CD14-positive monocyte (primary cell): ENCODE measurements at regions not wholly inside any gene's neighbourhood (a gene's known extent, or its start where the extent isn't known, plus 50 kb on each side); places are given as distances from the start of the nearest gene placed in this dataset.

ENCODE experiments used
- DNase-seq, 3 donors: peaks; one replicate each; pipeline ENCODE4 v3.0.0-alpha.2; 2011 to 2022
- H2AFZ ChIP-seq: 2 replicates; pipeline ENCODE4 v1.6.0; 2012; ENCODE audit warnings: mild to moderate bottlenecking, low read depth, low read length, inconsistent platforms; ENCODE audit not compliant: insufficient read depth, poor library complexity, severe bottlenecking
- H3K27ac ChIP-seq, 2 donors: 1 replicate in 1 of 2; 2 replicates in 1 of 2; pipeline ENCODE4 v1.5.1; 2012 to 2013; ENCODE audit warnings: low read length in 2 of 2, control low read depth in 1 of 2, inconsistent platforms in 1 of 2, low read depth in 1 of 2, mild to moderate bottlenecking in 1 of 2
- H3K27me3 ChIP-seq, 2 donors: one replicate each; pipeline versions ENCODE4 v1.6.0 to v1.6.1; 2011 to 2013; ENCODE audit warnings: low read length in 2 of 2; ENCODE audit not compliant: control insufficient read depth in 2 of 2, insufficient read depth in 2 of 2
- H3K36me3 ChIP-seq, 2 donors: replicated peaks in 1 of 2; 1 replicate in 1 of 2; 2 replicates in 1 of 2; pipeline versions ENCODE4 v1.5.1 to v1.6.1; 2012 to 2013; ENCODE audit warnings: low read length in 2 of 2, control low read depth in 1 of 2, inconsistent platforms in 1 of 2, mild to moderate bottlenecking in 1 of 2; ENCODE audit not compliant: insufficient read depth in 2 of 2, control insufficient read depth in 1 of 2
- H3K4me1 ChIP-seq, 2 donors: 1 replicate in 1 of 2; 2 replicates in 1 of 2; pipeline versions ENCODE4 v1.5.1 to v1.6.1; 2012 to 2013; ENCODE audit warnings: low read length in 2 of 2, control low read depth in 1 of 2, inconsistent platforms in 1 of 2, mild to moderate bottlenecking in 1 of 2, moderate library complexity in 1 of 2; ENCODE audit not compliant: insufficient read depth in 2 of 2, control insufficient read depth in 1 of 2
- H3K4me2 ChIP-seq: replicated peaks from 2 replicates; pipeline ENCODE3; 2012; ENCODE audit warnings: low read length, moderate library complexity, mild to moderate bottlenecking; ENCODE audit not compliant: poor library complexity, severe bottlenecking; ENCODE audit errors: extremely low read depth
- H3K4me3 ChIP-seq, 3 experiments: fragments of 200-600 bp in 1 of 3; sonication (generic) in 1 of 3; replicated peaks in 1 of 3; 1 replicate in 2 of 3; 2 replicates in 1 of 3; pipeline ENCODE4 v1.5.1; 2011 to 2013; ENCODE audit warnings: low read length in 3 of 3, mild to moderate bottlenecking in 3 of 3, control low read depth in 2 of 3, low read depth in 2 of 3, inconsistent platforms in 1 of 3, moderate library complexity in 1 of 3
- H3K79me2 ChIP-seq: 2 replicates; pipeline ENCODE4 v1.6.0; 2012; ENCODE audit warnings: mild to moderate bottlenecking, control low read depth, inconsistent platforms, low read length, moderate library complexity; ENCODE audit not compliant: insufficient read depth
- H3K9ac ChIP-seq: 2 replicates; pipeline ENCODE4 v1.6.0; 2017; ENCODE audit warnings: low read length, mild to moderate bottlenecking; ENCODE audit not compliant: insufficient read depth, poor library complexity, severe bottlenecking
- H3K9me3 ChIP-seq, 2 donors: replicated peaks in 1 of 2; 1 replicate in 1 of 2; 2 replicates in 1 of 2; pipeline versions ENCODE4 v1.5.1 to v1.6.1; 2012 to 2013; ENCODE audit warnings: low read length in 2 of 2, control low read depth in 1 of 2; ENCODE audit not compliant: control insufficient read depth in 1 of 2, insufficient read depth in 1 of 2
- H4K20me1 ChIP-seq: 2 replicates; pipeline ENCODE4 v1.6.0; 2012; ENCODE audit warnings: mild to moderate bottlenecking, low read length, control low read depth, moderate library complexity; ENCODE audit not compliant: insufficient read depth
- H3K27ac Mint-ChIP-seq, 7 donors: one replicate each; pipeline ENCODE4 v1.8.0; 2020; ENCODE audit warnings: mild to moderate bottlenecking in 7 of 7, mixed read lengths in 7 of 7, moderate library complexity in 6 of 7, inconsistent platforms in 2 of 7
- H3K27me3 Mint-ChIP-seq, 3 donors: one replicate each; pipeline ENCODE4 v1.8.0; 2021 to 2022; ENCODE audit warnings: low read depth in 3 of 3, mild to moderate bottlenecking in 3 of 3, mixed read lengths in 3 of 3, moderate library complexity in 3 of 3, inconsistent platforms in 1 of 3
- H3K36me3 Mint-ChIP-seq, 2 donors: one replicate each; pipeline ENCODE4 v1.8.0; 2020; ENCODE audit warnings: mixed read lengths in 2 of 2, inconsistent platforms in 1 of 2, mild to moderate bottlenecking in 1 of 2
- H3K4me1 Mint-ChIP-seq: one replicate; pipeline ENCODE4 v1.8.0; 2020; ENCODE audit warnings: mild to moderate bottlenecking, mixed read lengths
- H3K4me3 Mint-ChIP-seq, 2 donors: one replicate each; pipeline ENCODE4 v1.8.0; 2020; ENCODE audit warnings: mild to moderate bottlenecking in 2 of 2, mixed read lengths in 2 of 2, moderate library complexity in 1 of 2
- H3K9me3 Mint-ChIP-seq, 7 donors: one replicate each; pipeline ENCODE4 v1.8.0; 2020 to 2022; ENCODE audit warnings: mixed read lengths in 7 of 7, mild to moderate bottlenecking in 6 of 7, moderate library complexity in 6 of 7, inconsistent platforms in 2 of 7
- WGBS: methylation state at CpG from one replicate; pipeline ENCODE4 v1.1.5; 2013; ENCODE audit warnings: missing lambda C conversion rate; ENCODE audit not compliant: insufficient coverage; 5-methylcytosine and 5-hydroxymethylcytosine counted together
- intact Hi-C, 2 donors: fragments of 100-400 bp; cut with micrococcal nuclease; formaldehyde crosslinking; loops; one replicate each; pipeline versions ENCODE4 v1.15.0 to v1.15.1; 2023
- TF ChIP-seq, protein P1 (sequence below): fragments of 200-600 bp; IDR thresholded peaks from one replicate; pipeline ENCODE4 v1.8.0; 2022; ENCODE audit warnings: antibody characterized with exemption, mild to moderate bottlenecking

DNA sequence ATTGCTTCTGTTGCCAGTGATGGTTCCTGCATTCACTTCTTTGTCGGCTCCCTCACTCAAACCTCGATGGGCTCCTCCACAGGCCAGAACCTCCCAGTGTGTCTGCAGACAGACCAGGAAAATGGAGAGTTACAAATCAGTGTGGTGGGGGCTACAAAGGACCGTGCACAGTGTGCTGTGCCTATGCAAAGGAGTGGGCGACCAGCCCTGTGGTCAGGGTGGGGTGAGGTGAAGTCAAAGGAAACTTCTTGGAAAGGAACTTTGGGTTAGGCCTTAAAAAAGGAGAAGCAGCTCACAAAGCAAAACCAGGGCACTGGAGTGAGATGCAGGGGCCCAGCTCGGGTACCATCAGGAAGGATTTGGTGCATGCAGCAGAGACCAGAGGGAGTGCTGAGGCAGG, 304.3 kb upstream of the ZMIZ1 start:
- peak in 1 of 3 donors; percentile 29 for DNase-seq
- H3K9ac ChIP-seq: no peak overlapping the region
- no peak overlapping the region for H2AFZ ChIP-seq
- WGBS: 47% methylated on average over 4 of the region's 5 CpGs
- intact Hi-C loops: loop anchor here in 1 of 2 donors (10.0 kb wide), 1 partner anchor 300 kb away; the partner anchor contains the start of gene ZMIZ1
- H3K4me3 ChIP-seq: no peak overlapping the region
- no peaks in the 10 kb centered on the region for H3K36me3 ChIP-seq
- H3K4me3 Mint-ChIP-seq: no peak overlapping the region
- no peaks in the 10 kb centered on the region for H3K36me3 Mint-ChIP-seq
- H3K27ac Mint-ChIP-seq: peak overlapping the region in 4 of 7 donors; percentile 13 to 63 (median 52)
- H3K4me1 Mint-ChIP-seq: peaks cover 39% of the 10 kb centered on the region
- H3K27ac ChIP-seq: no peak overlapping the region
- no peaks in the 10 kb centered on the region for H3K27me3 ChIP-seq
- H4K20me1 ChIP-seq: no peaks in the 10 kb centered on the region
- H3K9me3 Mint-ChIP-seq: no peaks in the 10 kb centered on the region
- H3K4me2 ChIP-seq: no peak overlapping the region
- H3K27me3 Mint-ChIP-seq: peaks cover 2 to 5% (median 4%) of the 10 kb centered on the region in 3 donors
- no peaks in the 10 kb centered on the region for H3K79me2 ChIP-seq
- peaks cover 27 to 36% of the 10 kb centered on the region in 2 donors for H3K4me1 ChIP-seq
- TF ChIP-seq, protein P1, sequence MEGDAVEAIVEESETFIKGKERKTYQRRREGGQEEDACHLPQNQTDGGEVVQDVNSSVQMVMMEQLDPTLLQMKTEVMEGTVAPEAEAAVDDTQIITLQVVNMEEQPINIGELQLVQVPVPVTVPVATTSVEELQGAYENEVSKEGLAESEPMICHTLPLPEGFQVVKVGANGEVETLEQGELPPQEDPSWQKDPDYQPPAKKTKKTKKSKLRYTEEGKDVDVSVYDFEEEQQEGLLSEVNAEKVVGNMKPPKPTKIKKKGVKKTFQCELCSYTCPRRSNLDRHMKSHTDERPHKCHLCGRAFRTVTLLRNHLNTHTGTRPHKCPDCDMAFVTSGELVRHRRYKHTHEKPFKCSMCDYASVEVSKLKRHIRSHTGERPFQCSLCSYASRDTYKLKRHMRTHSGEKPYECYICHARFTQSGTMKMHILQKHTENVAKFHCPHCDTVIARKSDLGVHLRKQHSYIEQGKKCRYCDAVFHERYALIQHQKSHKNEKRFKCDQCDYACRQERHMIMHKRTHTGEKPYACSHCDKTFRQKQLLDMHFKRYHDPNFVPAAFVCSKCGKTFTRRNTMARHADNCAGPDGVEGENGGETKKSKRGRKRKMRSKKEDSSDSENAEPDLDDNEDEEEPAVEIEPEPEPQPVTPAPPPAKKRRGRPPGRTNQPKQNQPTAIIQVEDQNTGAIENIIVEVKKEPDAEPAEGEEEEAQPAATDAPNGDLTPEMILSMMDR: no peak
- no peaks in the 10 kb centered on the region for H3K9me3 ChIP-seq

DNA sequence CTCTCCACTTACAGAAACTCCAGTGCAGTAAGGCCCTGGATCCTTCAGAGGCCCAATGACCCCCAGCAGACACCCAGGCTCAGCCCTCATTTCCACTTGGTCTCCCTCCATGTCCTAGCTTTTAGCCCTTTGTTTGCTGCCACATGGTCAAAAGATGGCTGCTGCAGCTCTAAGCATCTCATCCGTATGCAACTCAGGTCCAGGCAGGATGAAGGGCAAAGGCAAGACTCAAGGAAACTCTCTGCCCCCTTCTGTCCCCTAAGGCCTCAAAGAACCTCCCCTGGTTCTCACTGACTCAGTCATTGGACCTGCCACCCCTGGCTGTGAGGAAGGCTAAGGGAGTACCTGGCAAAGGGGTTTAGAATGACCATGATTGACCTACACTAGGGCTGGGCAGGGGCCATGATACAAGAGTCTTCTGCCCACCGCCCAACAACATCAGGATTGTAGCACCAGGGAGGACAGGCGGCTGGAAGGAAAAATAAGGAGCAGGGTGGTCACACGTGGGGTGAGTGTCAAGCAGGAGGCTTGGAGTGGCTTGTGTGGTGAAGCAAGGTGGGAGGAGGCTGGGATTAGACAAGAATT, 303.8 kb upstream of the ZMIZ1 start:
- no peaks in the 10 kb centered on the region for H3K36me3 Mint-ChIP-seq

More for the DNA sequence above, 303.8 kb upstream of the ZMIZ1 start:
- H3K27me3 ChIP-seq: no peaks in the 10 kb centered on the region
- no peak overlapping the region for H3K27ac ChIP-seq
- H4K20me1 ChIP-seq: no peaks in the 10 kb centered on the region
- H3K27ac Mint-ChIP-seq: peak overlapping the region in 1 of 7 donors; percentile 51
- 96% methylated on average over 3 of the region's 4 CpGs for WGBS
- DNase-seq: no peak
- no peaks in the 10 kb centered on the region for H3K36me3 ChIP-seq
- H3K4me3 Mint-ChIP-seq: no peak overlapping the region
- no peaks in the 10 kb centered on the region for H3K79me2 ChIP-seq
- peaks cover 39% of the 10 kb centered on the region for H3K4me1 Mint-ChIP-seq
- no peaks in the 10 kb centered on the region for H3K9me3 ChIP-seq
- H3K27me3 Mint-ChIP-seq: peaks cover 2 to 4% (median 3%) of the 10 kb centered on the region in 3 donors
- no peak overlapping the region for H3K4me3 ChIP-seq
- H3K9me3 Mint-ChIP-seq: no peaks in the 10 kb centered on the region
- no peak overlapping the region for H3K9ac ChIP-seq
- TF ChIP-seq, protein P1: no peak
- H2AFZ ChIP-seq: no peak overlapping the region
- no peak overlapping the region for H3K4me2 ChIP-seq
- intact Hi-C loops: loop anchor here in 1 of 2 donors (10.0 kb wide), 1 partner anchor 300 kb away; the partner anchor contains the start of gene ZMIZ1
- H3K4me1 ChIP-seq: peaks cover 27 to 36% of the 10 kb centered on the region in 2 donors
